Astrocyte (in vitro differentiated cells and primary cell): ENCODE measurements at regions not wholly inside any gene's neighbourhood (a gene's known extent, or its start where the extent isn't known, plus 50 kb on each side); places are given as distances from the start of the nearest gene placed in this dataset.
A peak's percentile ranks its signal among the peaks of the same experiment; 100 is the strongest.
"Not testable (repeated sequence)": the region's sequence is repeated elsewhere in the genome, so short reads cannot be mapped to it uniquely, and the experiment has no call there.

Experiments used
- DNase-seq: peaks from one replicate; pipeline ENCODE4 v3.0.0-alpha.2; 2010; ENCODE audit warnings: low read depth
- FAIRE-seq: peaks from 2 replicates; lab custom pipeline; 2011; peaks lifted over from hg19 to GRCh38; lab: Jason Lieb, UNC
- H2AFZ ChIP-seq: 2 replicates; pipeline ENCODE4 v1.6.0; 2012; ENCODE audit warnings: low read depth, low read length, inconsistent platforms
- H3K27ac ChIP-seq: 2 replicates; pipeline ENCODE4 v1.5.1; 2011; ENCODE audit warnings: low read depth, low read length, inconsistent platforms
- H3K27me3 ChIP-seq: 2 replicates; pipeline ENCODE4 v1.6.0; 2011; ENCODE audit warnings: low read length, inconsistent platforms; ENCODE audit not compliant: insufficient read depth
- H3K36me3 ChIP-seq: 2 replicates; pipeline ENCODE4 v1.5.1; 2011; ENCODE audit warnings: low read length, inconsistent platforms; ENCODE audit not compliant: insufficient read depth
- H3K4me1 ChIP-seq: 2 replicates; pipeline ENCODE4 v1.5.1; 2011; ENCODE audit warnings: low read length, inconsistent platforms; ENCODE audit not compliant: insufficient read depth
- H3K4me2 ChIP-seq: 2 replicates; pipeline ENCODE4 v1.6.0; 2012; ENCODE audit warnings: low read length, inconsistent platforms
- H3K4me3 ChIP-seq: 2 replicates; pipeline ENCODE4 v1.5.1; 2011; ENCODE audit warnings: low read depth, mild to moderate bottlenecking, low read length, inconsistent platforms; ENCODE audit not compliant: insufficient read depth
- H3K79me2 ChIP-seq: 2 replicates; pipeline ENCODE4 v1.6.0; 2012; ENCODE audit warnings: mild to moderate bottlenecking, low read length, inconsistent platforms; ENCODE audit not compliant: insufficient read depth
- H3K9ac ChIP-seq: 2 replicates; pipeline ENCODE4 v1.6.0; 2012; ENCODE audit warnings: mild to moderate bottlenecking, low read length, inconsistent platforms
- H3K9me3 ChIP-seq: 2 replicates; pipeline ENCODE4 v1.5.1; 2012; ENCODE audit warnings: low read depth, mild to moderate bottlenecking, low read length, inconsistent platforms; ENCODE audit not compliant: insufficient read depth
- H4K20me1 ChIP-seq: 2 replicates; pipeline ENCODE4 v1.6.0; 2012; ENCODE audit warnings: low read length, inconsistent platforms; ENCODE audit not compliant: insufficient read depth
- H3K27ac Mint-ChIP-seq: one replicate; pipeline ENCODE4 v1.8.0; 2021; ENCODE audit warnings: mild to moderate bottlenecking, mixed read lengths; ENCODE audit not compliant: unreplicated experiment
- H3K27me3 Mint-ChIP-seq: one replicate; pipeline ENCODE4 v1.8.0; 2021; ENCODE audit warnings: low read depth, mixed read lengths; ENCODE audit not compliant: unreplicated experiment
- H3K36me3 Mint-ChIP-seq: one replicate; pipeline ENCODE4 v1.8.0; 2021; ENCODE audit warnings: low read depth, mixed read lengths; ENCODE audit not compliant: unreplicated experiment
- H3K4me1 Mint-ChIP-seq: one replicate; pipeline ENCODE4 v1.8.0; 2021; ENCODE audit warnings: low read depth, mixed read lengths; ENCODE audit not compliant: unreplicated experiment
- H3K4me3 Mint-ChIP-seq: one replicate; pipeline ENCODE4 v1.8.0; 2021; ENCODE audit warnings: mild to moderate bottlenecking, moderate library complexity, mixed read lengths; ENCODE audit not compliant: unreplicated experiment
- H3K9me3 Mint-ChIP-seq: one replicate; pipeline ENCODE4 v1.8.0; 2021; ENCODE audit warnings: mild to moderate bottlenecking, mixed read lengths; ENCODE audit not compliant: unreplicated experiment

- H3K4me3 ChIP-seq, H3K36me3 Mint-ChIP-seq, H2AFZ ChIP-seq, H3K9me3 ChIP-seq, H3K4me1 Mint-ChIP-seq, H3K36me3 ChIP-seq, H3K27ac ChIP-seq, H3K9ac ChIP-seq, H3K9me3 Mint-ChIP-seq, H3K27me3 Mint-ChIP-seq, H3K27me3 ChIP-seq, H3K4me3 Mint-ChIP-seq, H4K20me1 ChIP-seq, H3K4me1 ChIP-seq, H3K79me2 ChIP-seq, H3K27ac Mint-ChIP-seq, DNase-seq, H3K4me2 ChIP-seq: not testable (repeated sequence)
- FAIRE-seq = peak; percentile 45
Measured at GRCh38 chr4:118475901-118476300, 123.1 kb upstream of the PRSS12 start.

- not testable (repeated sequence) for H3K27me3 ChIP-seq, H3K36me3 ChIP-seq, H4K20me1 ChIP-seq, H3K4me2 ChIP-seq, H3K4me1 Mint-ChIP-seq, H3K4me3 Mint-ChIP-seq, H3K9ac ChIP-seq, H3K27me3 Mint-ChIP-seq, H3K27ac Mint-ChIP-seq, H2AFZ ChIP-seq, H3K4me3 ChIP-seq, H3K79me2 ChIP-seq, H3K36me3 Mint-ChIP-seq, H3K4me1 ChIP-seq, DNase-seq, H3K27ac ChIP-seq, H3K9me3 ChIP-seq, H3K9me3 Mint-ChIP-seq
- FAIRE-seq = peak; percentile 41
Measured at GRCh38 chr4:118477826-118478225, 125.0 kb upstream of the PRSS12 start.

GRCh38 chr4:118485801-118486314, 133.1 kb upstream of the PRSS12 start:
- not testable (repeated sequence) for H3K4me1 Mint-ChIP-seq, H3K27ac ChIP-seq, H3K4me2 ChIP-seq, H3K79me2 ChIP-seq, H3K9me3 ChIP-seq, H3K27me3 ChIP-seq, H3K36me3 ChIP-seq, H3K9me3 Mint-ChIP-seq, H3K4me3 Mint-ChIP-seq, H2AFZ ChIP-seq, H4K20me1 ChIP-seq, H3K36me3 Mint-ChIP-seq, H3K27me3 Mint-ChIP-seq, H3K9ac ChIP-seq, DNase-seq, H3K4me3 ChIP-seq, H3K27ac Mint-ChIP-seq, H3K4me1 ChIP-seq
- FAIRE-seq = peak; percentile 39

- not testable (repeated sequence) for H3K9me3 ChIP-seq, H3K4me1 Mint-ChIP-seq, H3K9me3 Mint-ChIP-seq, H3K27me3 ChIP-seq, H3K27me3 Mint-ChIP-seq, H2AFZ ChIP-seq, H3K79me2 ChIP-seq, H3K4me3 Mint-ChIP-seq, H3K9ac ChIP-seq, H3K36me3 ChIP-seq, FAIRE-seq, H3K36me3 Mint-ChIP-seq, H3K27ac Mint-ChIP-seq, H3K4me1 ChIP-seq, H3K27ac ChIP-seq, DNase-seq, H3K4me2 ChIP-seq, H4K20me1 ChIP-seq, H3K4me3 ChIP-seq
Measured at GRCh38 chr4:118492963-118493362, 140.2 kb upstream of the PRSS12 start.

- not testable (repeated sequence) for H2AFZ ChIP-seq, H3K36me3 ChIP-seq, H3K36me3 Mint-ChIP-seq, H3K27me3 Mint-ChIP-seq, H3K9me3 Mint-ChIP-seq, H3K27ac ChIP-seq, H3K9me3 ChIP-seq, H3K27ac Mint-ChIP-seq, H3K4me1 Mint-ChIP-seq, H3K4me3 Mint-ChIP-seq, H4K20me1 ChIP-seq, H3K27me3 ChIP-seq, H3K4me3 ChIP-seq, H3K4me2 ChIP-seq, H3K4me1 ChIP-seq, DNase-seq, H3K9ac ChIP-seq, H3K79me2 ChIP-seq
- peak; percentile 32 for FAIRE-seq
Measured at GRCh38 chr4:118494437-118494836, 141.6 kb upstream of the PRSS12 start.

GRCh38 chr4:118502967-118503366, 150.2 kb upstream of the PRSS12 start:
- not testable (repeated sequence) for H3K27ac Mint-ChIP-seq, H4K20me1 ChIP-seq, DNase-seq, H3K4me2 ChIP-seq, H3K27ac ChIP-seq, H3K9ac ChIP-seq, H3K9me3 Mint-ChIP-seq, H3K27me3 ChIP-seq, H2AFZ ChIP-seq, H3K9me3 ChIP-seq, H3K79me2 ChIP-seq, FAIRE-seq, H3K36me3 Mint-ChIP-seq, H3K4me1 Mint-ChIP-seq, H3K36me3 ChIP-seq, H3K4me3 ChIP-seq, H3K4me3 Mint-ChIP-seq, H3K4me1 ChIP-seq, H3K27me3 Mint-ChIP-seq
